Sigmoid colon (tissue), 4 donors: ENCODE measurements at regions not wholly inside any gene's neighbourhood (a gene's known extent, or its start where the extent isn't known, plus 50 kb on each side); places are given as distances from the start of the nearest gene placed in this dataset.

Experiments used
- POLR2AphosphoS5 ChIP-seq, 4 donors: sonication (generic); formaldehyde crosslinking; IDR thresholded peaks; one replicate each; pipeline ENCODE4 v1.6.1; 2017; ENCODE audit warnings: antibody characterized with exemption in 4 of 4
- TF ChIP-seq, protein P1 (sequence below), 4 experiments: fragments of 450-650 bp in 3 of 4; fragments of 200-600 bp in 1 of 4; IDR thresholded peaks; one replicate each; pipeline ENCODE4 v1.5.1; 2016 to 2019; ENCODE audit warnings: antibody characterized with exemption in 4 of 4, mild to moderate bottlenecking in 3 of 4, moderate library complexity in 2 of 4

DNA sequence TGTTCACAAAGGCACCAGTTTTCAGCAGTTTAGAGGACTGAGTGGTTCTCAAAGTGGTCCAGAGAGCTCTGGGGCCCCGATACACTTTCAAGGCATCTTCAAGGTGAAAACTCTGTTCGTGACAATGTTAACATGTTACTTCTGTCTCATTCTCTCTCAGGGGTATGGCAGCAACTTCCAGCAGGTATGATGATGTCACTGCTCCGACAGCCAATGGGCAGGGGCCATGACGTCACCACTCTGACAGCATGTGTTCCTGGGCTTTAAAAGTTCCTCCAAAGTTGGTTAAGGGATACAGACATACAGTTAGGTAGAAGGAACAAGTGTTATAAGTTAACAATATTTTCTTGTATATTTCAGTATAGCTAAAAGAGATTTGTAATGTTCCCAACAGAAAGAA, 87.9 kb downstream of the KLF15 start:
- TF ChIP-seq, protein P1, sequence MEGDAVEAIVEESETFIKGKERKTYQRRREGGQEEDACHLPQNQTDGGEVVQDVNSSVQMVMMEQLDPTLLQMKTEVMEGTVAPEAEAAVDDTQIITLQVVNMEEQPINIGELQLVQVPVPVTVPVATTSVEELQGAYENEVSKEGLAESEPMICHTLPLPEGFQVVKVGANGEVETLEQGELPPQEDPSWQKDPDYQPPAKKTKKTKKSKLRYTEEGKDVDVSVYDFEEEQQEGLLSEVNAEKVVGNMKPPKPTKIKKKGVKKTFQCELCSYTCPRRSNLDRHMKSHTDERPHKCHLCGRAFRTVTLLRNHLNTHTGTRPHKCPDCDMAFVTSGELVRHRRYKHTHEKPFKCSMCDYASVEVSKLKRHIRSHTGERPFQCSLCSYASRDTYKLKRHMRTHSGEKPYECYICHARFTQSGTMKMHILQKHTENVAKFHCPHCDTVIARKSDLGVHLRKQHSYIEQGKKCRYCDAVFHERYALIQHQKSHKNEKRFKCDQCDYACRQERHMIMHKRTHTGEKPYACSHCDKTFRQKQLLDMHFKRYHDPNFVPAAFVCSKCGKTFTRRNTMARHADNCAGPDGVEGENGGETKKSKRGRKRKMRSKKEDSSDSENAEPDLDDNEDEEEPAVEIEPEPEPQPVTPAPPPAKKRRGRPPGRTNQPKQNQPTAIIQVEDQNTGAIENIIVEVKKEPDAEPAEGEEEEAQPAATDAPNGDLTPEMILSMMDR (IDR thresholded peaks at IDR 0.05) = no peak
- no peak for TF ChIP-seq POLR2AphosphoS5 (IDR thresholded peaks at IDR 0.05)
